ENCODE measurements at regions not wholly inside any gene's neighbourhood (a gene's known extent, or its start where the extent isn't known, plus 50 kb on each side); places are given as distances from the start of the nearest gene placed in this dataset.
A peak's percentile ranks its signal among the peaks of the same experiment; 100 is the strongest.

- TF ChIP-seq, protein P1, sequence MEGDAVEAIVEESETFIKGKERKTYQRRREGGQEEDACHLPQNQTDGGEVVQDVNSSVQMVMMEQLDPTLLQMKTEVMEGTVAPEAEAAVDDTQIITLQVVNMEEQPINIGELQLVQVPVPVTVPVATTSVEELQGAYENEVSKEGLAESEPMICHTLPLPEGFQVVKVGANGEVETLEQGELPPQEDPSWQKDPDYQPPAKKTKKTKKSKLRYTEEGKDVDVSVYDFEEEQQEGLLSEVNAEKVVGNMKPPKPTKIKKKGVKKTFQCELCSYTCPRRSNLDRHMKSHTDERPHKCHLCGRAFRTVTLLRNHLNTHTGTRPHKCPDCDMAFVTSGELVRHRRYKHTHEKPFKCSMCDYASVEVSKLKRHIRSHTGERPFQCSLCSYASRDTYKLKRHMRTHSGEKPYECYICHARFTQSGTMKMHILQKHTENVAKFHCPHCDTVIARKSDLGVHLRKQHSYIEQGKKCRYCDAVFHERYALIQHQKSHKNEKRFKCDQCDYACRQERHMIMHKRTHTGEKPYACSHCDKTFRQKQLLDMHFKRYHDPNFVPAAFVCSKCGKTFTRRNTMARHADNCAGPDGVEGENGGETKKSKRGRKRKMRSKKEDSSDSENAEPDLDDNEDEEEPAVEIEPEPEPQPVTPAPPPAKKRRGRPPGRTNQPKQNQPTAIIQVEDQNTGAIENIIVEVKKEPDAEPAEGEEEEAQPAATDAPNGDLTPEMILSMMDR (IDR thresholded peaks at IDR 0.05) = no peak
- TF ChIP-seq POLR2A (IDR thresholded peaks at IDR 0.05) (no peak), POLR2AphosphoS5 (IDR thresholded peaks at IDR 0.05; ENCODE audit: insufficient read depth in 1 of 2, low read depth in 1 of 2) (peak; percentile 45 to 79)
These were observed 164.7 kb downstream of the KATNAL1 start for GRCh38 chr13:30142486-30143211.
